ENCODE measurements at regions not wholly inside any gene's neighbourhood (a gene's known extent, or its start where the extent isn't known, plus 50 kb on each side); places are given as distances from the start of the nearest gene placed in this dataset.

- H3K27ac Mint-ChIP-seq (ENCODE audit: unreplicated experiment): no peak overlapping the region
- H3K4me3 Mint-ChIP-seq (ENCODE audit: unreplicated experiment): no peak overlapping the region
- FAIRE-seq: no peak
These were observed 270.2 kb downstream of the IRS2 start for GRCh38 chr13:109516186-109516585.

DNA sequence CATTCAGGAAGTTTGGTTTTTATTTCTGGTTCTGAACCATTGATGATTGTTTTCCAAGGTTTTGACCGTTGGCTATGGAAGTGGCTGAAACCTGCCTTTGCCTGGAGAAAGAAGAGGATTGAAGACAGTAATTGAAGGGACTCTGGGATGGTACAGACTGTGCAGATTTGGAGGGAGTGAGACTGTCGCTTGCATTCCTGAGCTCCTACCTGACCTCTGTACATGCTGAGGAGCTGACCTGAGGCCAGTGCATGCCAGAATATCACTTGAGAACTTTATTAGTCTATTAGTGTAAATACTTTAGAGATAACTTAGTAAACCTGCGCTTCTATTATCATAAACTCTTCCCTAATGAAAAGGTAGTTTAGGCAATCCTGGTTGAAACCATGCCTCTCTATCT, 276.4 kb downstream of the IRS2 start:
- Histone ChIP-seq H3K79me2 (ENCODE audit: insufficient read depth, low read length) (no peaks in the 10 kb centered on the region), H3K4me3 (ENCODE audit: insufficient read depth, low read depth, low read length) (no peak overlapping the region), H3K27ac (ENCODE audit: low read depth, low read length) (no peak overlapping the region), H3K36me3 (ENCODE audit: insufficient read depth, low read length) (no peaks in the 10 kb centered on the region), H3K27me3 (ENCODE audit: insufficient read depth, low read length) (no peaks in the 10 kb centered on the region), H3K4me1 (ENCODE audit: insufficient read depth, low read length) (no peaks in the 10 kb centered on the region), H4K20me1 (ENCODE audit: insufficient read depth, low read length) (no peaks in the 10 kb centered on the region), H3K4me2 (ENCODE audit: low read length) (no peak overlapping the region), H3K9me3 (ENCODE audit: insufficient read depth, low read depth, low read length) (no peaks in the 10 kb centered on the region), H2AFZ (ENCODE audit: low read depth, low read length) (no peak overlapping the region), H3K9ac (ENCODE audit: low read length) (no peak overlapping the region)
- Mint-ChIP-seq H3K4me1 (ENCODE audit: low read depth, unreplicated experiment) (peaks cover 6% of the 10 kb centered on the region), H3K27me3 (ENCODE audit: low read depth, unreplicated experiment) (peaks cover 3% of the 10 kb centered on the region), H3K36me3 (ENCODE audit: low read depth, unreplicated experiment) (no peaks in the 10 kb centered on the region), H3K9me3 (ENCODE audit: unreplicated experiment) (peaks cover 2% of the 10 kb centered on the region), H3K27ac (ENCODE audit: unreplicated experiment) (no peak overlapping the region), H3K4me3 (ENCODE audit: unreplicated experiment) (no peak overlapping the region)
- TF ChIP-seq, protein P1, sequence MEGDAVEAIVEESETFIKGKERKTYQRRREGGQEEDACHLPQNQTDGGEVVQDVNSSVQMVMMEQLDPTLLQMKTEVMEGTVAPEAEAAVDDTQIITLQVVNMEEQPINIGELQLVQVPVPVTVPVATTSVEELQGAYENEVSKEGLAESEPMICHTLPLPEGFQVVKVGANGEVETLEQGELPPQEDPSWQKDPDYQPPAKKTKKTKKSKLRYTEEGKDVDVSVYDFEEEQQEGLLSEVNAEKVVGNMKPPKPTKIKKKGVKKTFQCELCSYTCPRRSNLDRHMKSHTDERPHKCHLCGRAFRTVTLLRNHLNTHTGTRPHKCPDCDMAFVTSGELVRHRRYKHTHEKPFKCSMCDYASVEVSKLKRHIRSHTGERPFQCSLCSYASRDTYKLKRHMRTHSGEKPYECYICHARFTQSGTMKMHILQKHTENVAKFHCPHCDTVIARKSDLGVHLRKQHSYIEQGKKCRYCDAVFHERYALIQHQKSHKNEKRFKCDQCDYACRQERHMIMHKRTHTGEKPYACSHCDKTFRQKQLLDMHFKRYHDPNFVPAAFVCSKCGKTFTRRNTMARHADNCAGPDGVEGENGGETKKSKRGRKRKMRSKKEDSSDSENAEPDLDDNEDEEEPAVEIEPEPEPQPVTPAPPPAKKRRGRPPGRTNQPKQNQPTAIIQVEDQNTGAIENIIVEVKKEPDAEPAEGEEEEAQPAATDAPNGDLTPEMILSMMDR (IDR thresholded peaks at IDR 0.05; ENCODE audit: insufficient read depth, low read depth, low read length): no peak
- TF ChIP-seq EZH2 (IDR thresholded peaks at IDR 0.05; ENCODE audit: insufficient read depth, low read length): no peak
- FAIRE-seq: no peak
- DNase-seq (ENCODE audit: low read depth): no peak

More at GRCh38 chr13:109516186-109516585, 270.2 kb downstream of the IRS2 start:
- Histone ChIP-seq H4K20me1 (ENCODE audit: insufficient read depth, low read length) (no peaks in the 10 kb centered on the region), H3K27me3 (ENCODE audit: insufficient read depth, low read length) (no peaks in the 10 kb centered on the region), H3K9ac (ENCODE audit: low read length) (no peak overlapping the region), H2AFZ (ENCODE audit: low read depth, low read length) (no peak overlapping the region), H3K9me3 (ENCODE audit: insufficient read depth, low read depth, low read length) (no peaks in the 10 kb centered on the region), H3K36me3 (ENCODE audit: insufficient read depth, low read length) (no peaks in the 10 kb centered on the region), H3K4me3 (ENCODE audit: insufficient read depth, low read depth, low read length) (no peak overlapping the region), H3K4me2 (ENCODE audit: low read length) (no peak overlapping the region), H3K4me1 (ENCODE audit: insufficient read depth, low read length) (no peaks in the 10 kb centered on the region), H3K27ac (ENCODE audit: low read depth, low read length) (no peak overlapping the region), H3K79me2 (ENCODE audit: insufficient read depth, low read length) (no peaks in the 10 kb centered on the region)
- Mint-ChIP-seq H3K27me3 (ENCODE audit: low read depth, unreplicated experiment) (peaks cover 3% of the 10 kb centered on the region), H3K9me3 (ENCODE audit: unreplicated experiment) (no peaks in the 10 kb centered on the region), H3K36me3 (ENCODE audit: low read depth, unreplicated experiment) (no peaks in the 10 kb centered on the region), H3K4me1 (ENCODE audit: low read depth, unreplicated experiment) (peaks cover 6% of the 10 kb centered on the region)
- peak; percentile 37 for DNase-seq (ENCODE audit: low read depth)
- no peak for TF ChIP-seq EZH2 (IDR thresholded peaks at IDR 0.05; ENCODE audit: insufficient read depth, low read length)
- TF ChIP-seq, protein P1 (IDR thresholded peaks at IDR 0.05; ENCODE audit: insufficient read depth, low read depth, low read length): no peak

GRCh38 chr13:109509154-109509900, 277.1 kb downstream of the IRS2 start:
- no peak overlapping the region for H3K9ac ChIP-seq (ENCODE audit: low read length)
- DNase-seq (ENCODE audit: low read depth) (peak; percentile 85), FAIRE-seq (peak; percentile 86)
- no peaks in the 10 kb centered on the region for H3K36me3 ChIP-seq (ENCODE audit: insufficient read depth, low read length)
- Mint-ChIP-seq H3K9me3 (ENCODE audit: unreplicated experiment) (peaks cover 2% of the 10 kb centered on the region), H3K4me3 (ENCODE audit: unreplicated experiment) (no peak overlapping the region), H3K36me3 (ENCODE audit: low read depth, unreplicated experiment) (no peaks in the 10 kb centered on the region), H3K27ac (ENCODE audit: unreplicated experiment) (no peak overlapping the region), H3K4me1 (ENCODE audit: low read depth, unreplicated experiment) (peaks cover 6% of the 10 kb centered on the region), H3K27me3 (ENCODE audit: low read depth, unreplicated experiment) (peaks cover 3% of the 10 kb centered on the region)
- no peaks in the 10 kb centered on the region for H3K9me3 ChIP-seq (ENCODE audit: insufficient read depth, low read depth, low read length)
- no peaks in the 10 kb centered on the region for H3K27me3 ChIP-seq (ENCODE audit: insufficient read depth, low read length)
- no peak overlapping the region for H3K4me2 ChIP-seq (ENCODE audit: low read length)
- H3K27ac ChIP-seq (ENCODE audit: low read depth, low read length): no peak overlapping the region
- H3K4me1 ChIP-seq (ENCODE audit: insufficient read depth, low read length): no peaks in the 10 kb centered on the region
- H4K20me1 ChIP-seq (ENCODE audit: insufficient read depth, low read length): no peaks in the 10 kb centered on the region
- TF ChIP-seq, protein P1 (IDR thresholded peaks at IDR 0.05; ENCODE audit: insufficient read depth, low read depth, low read length): no peak
- TF ChIP-seq EZH2 (IDR thresholded peaks at IDR 0.05; ENCODE audit: insufficient read depth, low read length): no peak
- H2AFZ ChIP-seq (ENCODE audit: low read depth, low read length): no peak overlapping the region
- no peak overlapping the region for H3K4me3 ChIP-seq (ENCODE audit: insufficient read depth, low read depth, low read length)
- no peaks in the 10 kb centered on the region for H3K79me2 ChIP-seq (ENCODE audit: insufficient read depth, low read length)
